ENCODE measurements at regions not wholly inside any gene's neighbourhood (a gene's known extent, or its start where the extent isn't known, plus 50 kb on each side); places are given as distances from the start of the nearest gene placed in this dataset.

- no peak overlapping the region for H3K9ac ChIP-seq (ENCODE audit: low read depth in 1 of 2, low read length in 2 of 2)
- DNase-seq (ENCODE audit: low spot score), result no peak
- H3K27me3 ChIP-seq (ENCODE audit: control insufficient read depth in 4 of 4, insufficient read depth in 4 of 4, low read length in 3 of 4), result no peaks in the 10 kb centered on the region
- H3K9me3 ChIP-seq (ENCODE audit: control insufficient read depth in 4 of 4, low read length in 3 of 4), result no peaks in the 10 kb centered on the region
- H3K4me1 ChIP-seq (ENCODE audit: control insufficient read depth in 4 of 4, insufficient read depth in 4 of 4, low read length in 3 of 4), result no peaks in the 10 kb centered on the region
- 85% methylated on average over 7 of the region's 7 CpGs for WGBS
- no peaks in the 10 kb centered on the region for H3K36me3 ChIP-seq (ENCODE audit: control insufficient read depth in 4 of 4, insufficient read depth in 3 of 4, low read depth in 1 of 4, low read length in 3 of 4)
- H3K4me3 ChIP-seq (ENCODE audit: low read depth in 1 of 3, low read length in 3 of 3), result no peak overlapping the region
- TF ChIP-seq YY1 (IDR thresholded peaks at IDR 0.05), result no peak
- no peak for TF ChIP-seq HNF4A (conservative IDR thresholded peaks at IDR 0.05)
- TF ChIP-seq TAF1 (conservative IDR thresholded peaks at IDR 0.05), result no peak
- TF ChIP-seq CTCF (IDR thresholded peaks at IDR 0.05; ENCODE audit: low read depth, low read length, missing input control), result no peak
- TF ChIP-seq RXRA (IDR thresholded peaks at IDR 0.05), result no peak
- no peak for TF ChIP-seq FOXA1 (IDR thresholded peaks at IDR 0.05)
- TF ChIP-seq EGR1 (IDR thresholded peaks at IDR 0.05; ENCODE audit: low read depth in 2 of 2), result no peak
- no peak for TF ChIP-seq HNF4G (IDR thresholded peaks at IDR 0.05)
- TF ChIP-seq RAD21 (IDR thresholded peaks at IDR 0.05), result no peak
- TF ChIP-seq FOXA2 (IDR thresholded peaks at IDR 0.05), result no peak
- H3K27ac ChIP-seq (ENCODE audit: low read depth in 1 of 2, low read length in 2 of 2), result no peak overlapping the region
Observed at GRCh38 chr7:26440233-26441001, 148.8 kb downstream of the SNX10 start.

GRCh38 chr7:26441002-26441521 lies 149.4 kb downstream of the SNX10 start:
- H3K9me3 ChIP-seq (ENCODE audit: control insufficient read depth in 4 of 4, low read length in 3 of 4), result no peaks in the 10 kb centered on the region
- H3K4me1 ChIP-seq (ENCODE audit: control insufficient read depth in 4 of 4, insufficient read depth in 4 of 4, low read length in 3 of 4), result no peaks in the 10 kb centered on the region
- no peak overlapping the region for H3K4me3 ChIP-seq (ENCODE audit: low read depth in 1 of 3, low read length in 3 of 3)
- no peak overlapping the region for H3K9ac ChIP-seq (ENCODE audit: low read depth in 1 of 2, low read length in 2 of 2)
- WGBS, result 68% methylated on average over 13 of the region's 13 CpGs
- TF ChIP-seq SP1 (IDR thresholded peaks at IDR 0.05), result no peak
- no peak for TF ChIP-seq YY1 (IDR thresholded peaks at IDR 0.05)
- TF ChIP-seq FOXA1 (IDR thresholded peaks at IDR 0.05), result no peak
- no peak for TF ChIP-seq FOXA2 (IDR thresholded peaks at IDR 0.05)
- TF ChIP-seq MAX (IDR thresholded peaks at IDR 0.05), result no peak
- TF ChIP-seq ATF3 (IDR thresholded peaks at IDR 0.05), result no peak
- TF ChIP-seq GABPA (IDR thresholded peaks at IDR 0.05 in 1 of 2, conservative IDR thresholded peaks at IDR 0.05 in 1 of 2), result no peak
- TF ChIP-seq TAF1 (conservative IDR thresholded peaks at IDR 0.05), result no peak
- TF ChIP-seq NR2F2 (IDR thresholded peaks at IDR 0.05), result no peak
- TF ChIP-seq ZBTB33 (IDR thresholded peaks at IDR 0.05), result no peak
- TF ChIP-seq RXRA (IDR thresholded peaks at IDR 0.05), result no peak
- no peak for TF ChIP-seq JUND (IDR thresholded peaks at IDR 0.05)
- no peak for TF ChIP-seq CTCF (IDR thresholded peaks at IDR 0.05; ENCODE audit: low read depth, low read length, missing input control)
- no peak for TF ChIP-seq REST (IDR thresholded peaks at IDR 0.05)
- no peak for TF ChIP-seq EGR1 (IDR thresholded peaks at IDR 0.05; ENCODE audit: low read depth in 2 of 2)
- H3K36me3 ChIP-seq (ENCODE audit: control insufficient read depth in 4 of 4, insufficient read depth in 3 of 4, low read depth in 1 of 4, low read length in 3 of 4), result no peaks in the 10 kb centered on the region
- no peak overlapping the region for H3K27ac ChIP-seq (ENCODE audit: low read depth in 1 of 2, low read length in 2 of 2)
- no peaks in the 10 kb centered on the region for H3K27me3 ChIP-seq (ENCODE audit: control insufficient read depth in 4 of 4, insufficient read depth in 4 of 4, low read length in 3 of 4)
- DNase-seq (ENCODE audit: low spot score), result no peak
